Endothelial cell (in vitro differentiated cells): ENCODE measurements at regions not wholly inside any gene's neighbourhood (a gene's known extent, or its start where the extent isn't known, plus 50 kb on each side); places are given as distances from the start of the nearest gene placed in this dataset.

Source experiments
- DNase-seq: peaks from one replicate; pipeline ENCODE4 v3.0.0; 2021; ENCODE audit warnings: low spot score
- H3K27ac Mint-ChIP-seq: one replicate; pipeline ENCODE4 v1.8.0; 2021; ENCODE audit warnings: mixed read lengths, inconsistent platforms; ENCODE audit not compliant: unreplicated experiment
- H3K27me3 Mint-ChIP-seq: one replicate; pipeline ENCODE4 v1.8.0; 2021; ENCODE audit warnings: mild to moderate bottlenecking, moderate library complexity, mixed read lengths, inconsistent platforms; ENCODE audit not compliant: unreplicated experiment
- H3K36me3 Mint-ChIP-seq: one replicate; pipeline ENCODE4 v1.8.0; 2021; ENCODE audit warnings: mild to moderate bottlenecking, low read depth, mixed read lengths, inconsistent platforms; ENCODE audit not compliant: unreplicated experiment
- H3K4me1 Mint-ChIP-seq: one replicate; pipeline ENCODE4 v1.8.0; 2021; ENCODE audit warnings: mild to moderate bottlenecking, mixed read lengths, inconsistent platforms; ENCODE audit not compliant: unreplicated experiment
- H3K4me3 Mint-ChIP-seq: one replicate; pipeline ENCODE4 v1.8.0; 2021; ENCODE audit warnings: mild to moderate bottlenecking, mixed read lengths, inconsistent platforms; ENCODE audit not compliant: unreplicated experiment
- H3K9me3 Mint-ChIP-seq: one replicate; pipeline ENCODE4 v1.8.0; 2021; ENCODE audit warnings: mixed read lengths, inconsistent platforms; ENCODE audit not compliant: unreplicated experiment
- CTCF ChIP-seq: fragments of 200-600 bp; sonication (generic); IDR thresholded peaks from one replicate; pipeline ENCODE4 v1.5.0; 2021; ENCODE audit warnings: antibody characterized with exemption; ENCODE audit not compliant: unreplicated experiment

- Mint-ChIP-seq H3K4me1 (peaks cover 2% of the 10 kb centered on the region), H3K27me3 (no peaks in the 10 kb centered on the region), H3K9me3 (no peaks in the 10 kb centered on the region), H3K4me3 (no peak overlapping the region), H3K36me3 (no peaks in the 10 kb centered on the region), H3K27ac (no peak overlapping the region)
- DNase-seq = peak; percentile 51
- TF ChIP-seq CTCF = no peak
These were observed 477.5 kb downstream of the SLC4A3 start for GRCh38 chr2:220104871-220105351.

GRCh38 chr2:220106065-220106464 is 478.6 kb downstream of the SLC4A3 start:
- DNase-seq = no peak
- H3K36me3 Mint-ChIP-seq = no peaks in the 10 kb centered on the region
- no peaks in the 10 kb centered on the region for H3K9me3 Mint-ChIP-seq
- no peak overlapping the region for H3K4me3 Mint-ChIP-seq
- no peak overlapping the region for H3K27ac Mint-ChIP-seq
- H3K4me1 Mint-ChIP-seq = peaks cover 2% of the 10 kb centered on the region
- TF ChIP-seq CTCF = no peak
- no peaks in the 10 kb centered on the region for H3K27me3 Mint-ChIP-seq

- DNase-seq = no peak
- H3K4me3 Mint-ChIP-seq = no peak overlapping the region
- H3K4me1 Mint-ChIP-seq = peaks cover 2% of the 10 kb centered on the region
- H3K27ac Mint-ChIP-seq = no peak overlapping the region
- no peaks in the 10 kb centered on the region for H3K27me3 Mint-ChIP-seq
- TF ChIP-seq CTCF = no peak
- H3K36me3 Mint-ChIP-seq = no peaks in the 10 kb centered on the region
- H3K9me3 Mint-ChIP-seq = no peaks in the 10 kb centered on the region
These were observed 480.0 kb downstream of the SLC4A3 start for GRCh38 chr2:220107380-220107791.

- TF ChIP-seq CTCF = no peak
- no peaks in the 10 kb centered on the region for H3K4me1 Mint-ChIP-seq
- H3K27ac Mint-ChIP-seq = no peak overlapping the region
- no peak overlapping the region for H3K4me3 Mint-ChIP-seq
- no peaks in the 10 kb centered on the region for H3K27me3 Mint-ChIP-seq
- DNase-seq = no peak
- H3K9me3 Mint-ChIP-seq = no peaks in the 10 kb centered on the region
- no peaks in the 10 kb centered on the region for H3K36me3 Mint-ChIP-seq
These were observed 487.0 kb downstream of the SLC4A3 start for GRCh38 chr2:220114443-220114842.

- Mint-ChIP-seq H3K4me1 (no peaks in the 10 kb centered on the region), H3K36me3 (no peaks in the 10 kb centered on the region), H3K27ac (no peak overlapping the region), H3K4me3 (no peak overlapping the region), H3K9me3 (no peaks in the 10 kb centered on the region), H3K27me3 (no peaks in the 10 kb centered on the region)
- no peak for DNase-seq
- no peak for TF ChIP-seq CTCF
These were observed 489.6 kb downstream of the SLC4A3 start for GRCh38 chr2:220117025-220117424.
